GM12891 (cell line): ENCODE measurements at regions not wholly inside any gene's neighbourhood (a gene's known extent, or its start where the extent isn't known, plus 50 kb on each side); places are given as distances from the start of the nearest gene placed in this dataset.

Experiments
- POLR2A ChIP-seq: IDR thresholded peaks from 2 replicates; pipeline ENCODE4 v1.6.1; 2011; ENCODE audit warnings: low read depth, low read length, control low read depth
- POLR2AphosphoS5 ChIP-seq: IDR thresholded peaks from 2 replicates; pipeline ENCODE4 v1.6.1; 2011; ENCODE audit warnings: low read depth, low read length, control low read depth
- SPI1 ChIP-seq: IDR thresholded peaks from 2 replicates; pipeline ENCODE4 v1.6.1; 2011; ENCODE audit warnings: low read depth, low read length, control low read depth
- TAF1 ChIP-seq: IDR thresholded peaks from 2 replicates; pipeline ENCODE4 v1.6.1; 2011; ENCODE audit warnings: low read depth, low read length, control low read depth

GRCh38 chr4:175530655-175531054, 281.4 kb downstream of the GPM6A start:
- TF ChIP-seq TAF1 (no peak), POLR2A (no peak), SPI1 (peak; percentile 57), POLR2AphosphoS5 (no peak)
